ENCODE measurements at regions not wholly inside any gene's neighbourhood (a gene's known extent, or its start where the extent isn't known, plus 50 kb on each side); places are given as distances from the start of the nearest gene placed in this dataset.
A peak's percentile ranks its signal among the peaks of the same experiment; 100 is the strongest.

DNA sequence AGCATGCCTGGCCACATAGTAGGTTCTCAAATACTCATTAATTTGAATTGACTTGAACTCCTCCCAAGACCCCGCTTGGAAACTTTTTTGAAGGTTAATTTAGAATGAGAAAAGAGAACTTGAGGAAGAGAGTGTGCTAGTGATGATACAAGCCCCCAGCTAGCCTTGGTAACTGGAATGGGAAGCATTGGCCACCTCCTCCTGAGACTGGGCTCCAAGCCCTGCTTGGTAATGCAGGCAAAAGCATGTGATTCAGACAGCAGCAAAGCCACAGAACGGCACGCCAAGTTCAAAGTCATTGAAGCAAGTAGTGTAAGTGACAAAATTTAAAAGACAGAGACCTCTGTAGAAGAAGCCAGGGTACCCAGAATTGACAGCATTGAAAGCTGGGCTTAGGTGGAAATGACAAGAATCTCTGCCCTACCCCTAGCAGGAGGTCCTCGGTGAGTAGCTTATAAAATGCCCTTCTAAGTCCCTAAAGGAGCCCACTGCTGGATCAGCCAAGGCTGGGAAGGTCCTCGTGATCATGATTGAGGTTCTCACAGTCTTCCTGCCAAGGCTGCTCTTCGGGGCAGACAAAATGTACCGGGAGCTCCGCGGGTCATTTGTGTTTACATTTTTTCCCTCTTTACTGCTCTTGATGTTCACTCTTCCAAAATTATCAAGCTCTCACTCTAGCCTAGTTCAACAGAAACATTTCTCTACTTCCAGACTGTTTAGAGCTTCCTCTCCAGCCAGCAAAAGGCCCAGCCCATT lies 99.4 kb downstream of the TSEN15 start:
- Histone ChIP-seq H3K9me3 (ENCODE audit: control insufficient read depth in 4 of 4, insufficient read depth in 3 of 4, low read length in 3 of 4) (peaks cover 0 to 3% (median under 1%) of the 10 kb centered on the region in 4 donors), H3K9ac (ENCODE audit: insufficient read depth in 1 of 2, low read length in 2 of 2) (no peak overlapping the region), H3K27me3 (ENCODE audit: control insufficient read depth in 3 of 3, insufficient read depth in 3 of 3, low read length in 2 of 3) (no peaks in the 10 kb centered on the region), H3K27ac (ENCODE audit: low read depth in 1 of 2, low read length in 1 of 2) (peak overlapping the region in 1 of 2 donors; percentile 56), H3K36me3 (ENCODE audit: control insufficient read depth in 4 of 4, insufficient read depth in 4 of 4, low read length in 4 of 4) (no peaks in the 10 kb centered on the region), H3K4me3 (no peak overlapping the region), H3K4me1 (ENCODE audit: control insufficient read depth in 5 of 5, insufficient read depth in 5 of 5, low read length in 5 of 5) (peaks cover 0 to 15% (median 9%) of the 10 kb centered on the region in 5 donors)
- 42 to 70% methylated on average over 9 of the region's 9 CpGs for WGBS, 2 donors
- ATAC-seq (ENCODE audit: insufficient read depth, low FRiP score) (no peak), DNase-seq (no peak)
- no peak for TF ChIP-seq CTCF (IDR thresholded peaks at IDR 0.05; ENCODE audit: control extremely low read depth, extremely low read depth)

- Histone ChIP-seq H3K4me3 (no peak overlapping the region), H3K27ac (ENCODE audit: low read depth in 1 of 2, low read length in 1 of 2) (peak overlapping the region; percentile 49 to 89), H3K36me3 (ENCODE audit: control insufficient read depth in 4 of 4, insufficient read depth in 4 of 4, low read length in 4 of 4) (no peaks in the 10 kb centered on the region), H3K27me3 (ENCODE audit: control insufficient read depth in 3 of 3, insufficient read depth in 3 of 3, low read length in 2 of 3) (no peaks in the 10 kb centered on the region), H3K4me1 (ENCODE audit: control insufficient read depth in 5 of 5, insufficient read depth in 5 of 5, low read length in 5 of 5) (peaks cover 0 to 15% (median 9%) of the 10 kb centered on the region in 5 donors), H3K9ac (ENCODE audit: insufficient read depth in 1 of 2, low read length in 2 of 2) (no peak overlapping the region), H3K9me3 (ENCODE audit: control insufficient read depth in 4 of 4, insufficient read depth in 3 of 4, low read length in 3 of 4) (no peaks in the 10 kb centered on the region)
- no peak for TF ChIP-seq CTCF (IDR thresholded peaks at IDR 0.05; ENCODE audit: control extremely low read depth, extremely low read depth)
- DNase-seq (peak; percentile 26 to 60 (median 58)), ATAC-seq (ENCODE audit: insufficient read depth, low FRiP score) (peak; percentile 36)
- 10% methylated on average over 10 of the region's 10 CpGs for WGBS, 2 donors
Observed at GRCh38 chr1:184152434-184152898, 100.9 kb downstream of the TSEN15 start.

DNA sequence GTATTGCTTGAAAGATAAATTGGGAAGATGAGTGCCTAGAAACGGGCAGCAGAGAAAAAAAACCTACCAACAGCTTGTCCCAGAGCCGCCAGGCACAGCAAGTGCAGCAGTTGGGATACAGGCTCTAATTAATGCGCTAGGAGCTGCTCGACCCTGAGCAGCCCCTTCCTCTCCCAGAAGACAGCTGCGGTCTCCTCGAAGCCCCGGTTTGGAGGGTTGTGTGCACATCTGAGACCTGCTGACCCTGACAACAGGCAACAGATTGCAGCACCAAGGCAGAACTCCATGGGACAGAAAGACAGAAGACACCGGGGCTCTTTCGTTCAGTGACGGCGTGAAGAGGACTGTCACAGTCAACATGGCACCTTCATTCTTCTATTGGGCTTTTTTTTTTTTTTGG lies 101.4 kb downstream of the TSEN15 start:
- TF ChIP-seq CTCF (IDR thresholded peaks at IDR 0.05; ENCODE audit: control extremely low read depth, extremely low read depth), result no peak
- Histone ChIP-seq H3K4me1 (ENCODE audit: control insufficient read depth in 5 of 5, insufficient read depth in 5 of 5, low read length in 5 of 5) (peaks cover 0 to 15% (median 9%) of the 10 kb centered on the region in 5 donors), H3K36me3 (ENCODE audit: control insufficient read depth in 4 of 4, insufficient read depth in 4 of 4, low read length in 4 of 4) (no peaks in the 10 kb centered on the region), H3K9me3 (ENCODE audit: control insufficient read depth in 4 of 4, insufficient read depth in 3 of 4, low read length in 3 of 4) (no peaks in the 10 kb centered on the region), H3K4me3 (peak overlapping the region; percentile 45), H3K27me3 (ENCODE audit: control insufficient read depth in 3 of 3, insufficient read depth in 3 of 3, low read length in 2 of 3) (no peaks in the 10 kb centered on the region), H3K27ac (ENCODE audit: low read depth in 1 of 2, low read length in 1 of 2) (peak overlapping the region; percentile 49 to 89), H3K9ac (ENCODE audit: insufficient read depth in 1 of 2, low read length in 2 of 2) (no peak overlapping the region)
- ATAC-seq (ENCODE audit: insufficient read depth, low FRiP score) (no peak), DNase-seq (no peak)
- WGBS, 2 donors, result 10 to 28% methylated on average over 11 of the region's 11 CpGs
